Caco-2 (cell line): ENCODE measurements at regions not wholly inside any gene's neighbourhood (a gene's known extent, or its start where the extent isn't known, plus 50 kb on each side); places are given as distances from the start of the nearest gene placed in this dataset.

Source experiments
- BruUV-seq: library from RNA; stranded (reverse); fragments of 400-500 nt; replicated peaks from 2 replicates; lab custom pipeline; 2021; lab: Mats Ljungman, UMichigan
- CTCF ChIA-PET: fragments of 300-600 bp; sonication (Branson Sonifier 250); formaldehyde crosslinking; loops from one replicate; lab custom pipeline; 2022; ENCODE audit warnings: antibody characterized with exemption; lab: Charles Lee
- POLR2A ChIA-PET: fragments of 300-600 bp; sonication (Branson Sonifier 250); formaldehyde crosslinking; loops from one replicate; lab custom pipeline; 2022; ENCODE audit warnings: antibody characterized with exemption; lab: Charles Lee
- DNase-seq, 2 experiments: peaks; one replicate each; pipeline versions ENCODE4 v3.0.0 to v3.0.0-alpha.2; 2020 to 2022
- H3K27me3 ChIP-seq: replicated peaks from 2 replicates; pipeline ENCODE4 v1.6.0; 2011; ENCODE audit warnings: low read length; ENCODE audit not compliant: control insufficient read depth, insufficient read depth
- H3K36me3 ChIP-seq: 2 replicates; pipeline ENCODE4 v1.5.1; 2011; ENCODE audit warnings: low read length; ENCODE audit not compliant: control insufficient read depth, insufficient read depth
- H3K4me1 ChIP-seq: fragments of 250-450 bp; sonication (Bioruptor Pico); 2 replicates; pipeline ENCODE4 v1.5.1; 2020; ENCODE audit warnings: mild to moderate bottlenecking
- H3K4me3 ChIP-seq: 2 replicates; pipeline ENCODE4 v1.5.1; 2011; ENCODE audit warnings: low read depth, mild to moderate bottlenecking, control low read depth, low read length
- H3K9me3 ChIP-seq: fragments of 250-450 bp; sonication (Bioruptor Pico); 2 replicates; pipeline ENCODE4 v1.5.1; 2020; ENCODE audit warnings: mild to moderate bottlenecking, moderate library complexity
- H3K27ac Mint-ChIP-seq: one replicate; pipeline ENCODE4 v1.8.0; 2022; ENCODE audit warnings: mixed read lengths; ENCODE audit not compliant: unreplicated experiment
- H3K27me3 Mint-ChIP-seq: one replicate; pipeline ENCODE4 v1.8.0; 2022; ENCODE audit warnings: mixed read lengths; ENCODE audit not compliant: insufficient read depth, unreplicated experiment
- H3K36me3 Mint-ChIP-seq: one replicate; pipeline ENCODE4 v1.8.0; 2022; ENCODE audit warnings: mild to moderate bottlenecking, mixed read lengths; ENCODE audit not compliant: insufficient read depth, unreplicated experiment
- H3K4me1 Mint-ChIP-seq: one replicate; pipeline ENCODE4 v1.8.0; 2022; ENCODE audit warnings: low read depth, mixed read lengths; ENCODE audit not compliant: unreplicated experiment
- H3K4me3 Mint-ChIP-seq: one replicate; pipeline ENCODE4 v1.8.0; 2022; ENCODE audit warnings: mild to moderate bottlenecking, moderate library complexity, mixed read lengths; ENCODE audit not compliant: unreplicated experiment
- H3K9me3 Mint-ChIP-seq: one replicate; pipeline ENCODE4 v1.8.0; 2022; ENCODE audit warnings: mixed read lengths; ENCODE audit not compliant: unreplicated experiment
- intact Hi-C: fragments of 100-400 bp; cut with micrococcal nuclease; formaldehyde crosslinking; loops from one replicate; pipeline ENCODE4 v1.10.0; 2022; ENCODE audit not compliant: unreplicated experiment
- TF ChIP-seq, protein P1 (sequence below), 2 experiments: fragments of 200-600 bp in 1 of 2; IDR thresholded peaks; 1 replicate in 1 of 2; 2 replicates in 1 of 2; pipeline versions ENCODE4 v1.5.1 to v1.8.0; 2011 to 2022; ENCODE audit warnings: antibody characterized with exemption in 1 of 2, control low read depth in 1 of 2, inconsistent platforms in 1 of 2, low read depth in 1 of 2, low read length in 1 of 2, mild to moderate bottlenecking in 1 of 2, moderate library complexity in 1 of 2; ENCODE audit not compliant: insufficient read depth in 1 of 2, severe bottlenecking in 1 of 2, unreplicated experiment in 1 of 2

DNA sequence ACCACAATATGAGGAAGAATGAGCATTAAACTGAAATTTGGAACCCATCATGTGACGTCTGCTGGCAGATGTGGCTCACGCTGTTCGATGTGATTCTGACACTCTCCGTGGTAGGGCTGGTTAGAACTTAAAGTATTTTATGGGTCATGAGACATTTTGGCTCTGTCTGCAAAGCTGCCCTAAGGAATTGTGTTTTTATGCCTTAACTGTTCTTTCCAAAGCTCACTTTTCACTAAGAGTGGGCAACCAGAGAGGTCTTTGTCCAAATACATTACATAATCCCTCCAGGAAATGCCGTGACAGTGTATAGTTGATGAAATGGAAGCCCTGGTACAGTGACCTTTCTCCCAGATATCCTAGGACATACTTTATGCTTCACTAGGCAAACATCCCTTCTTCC lies 119.1 kb downstream of the AQP4 start:
- DNase-seq = no peak
- BruUV-seq = no TSS peak
- no peaks in the 10 kb centered on the region for H3K27me3 Mint-ChIP-seq
- TF ChIP-seq, protein P1, sequence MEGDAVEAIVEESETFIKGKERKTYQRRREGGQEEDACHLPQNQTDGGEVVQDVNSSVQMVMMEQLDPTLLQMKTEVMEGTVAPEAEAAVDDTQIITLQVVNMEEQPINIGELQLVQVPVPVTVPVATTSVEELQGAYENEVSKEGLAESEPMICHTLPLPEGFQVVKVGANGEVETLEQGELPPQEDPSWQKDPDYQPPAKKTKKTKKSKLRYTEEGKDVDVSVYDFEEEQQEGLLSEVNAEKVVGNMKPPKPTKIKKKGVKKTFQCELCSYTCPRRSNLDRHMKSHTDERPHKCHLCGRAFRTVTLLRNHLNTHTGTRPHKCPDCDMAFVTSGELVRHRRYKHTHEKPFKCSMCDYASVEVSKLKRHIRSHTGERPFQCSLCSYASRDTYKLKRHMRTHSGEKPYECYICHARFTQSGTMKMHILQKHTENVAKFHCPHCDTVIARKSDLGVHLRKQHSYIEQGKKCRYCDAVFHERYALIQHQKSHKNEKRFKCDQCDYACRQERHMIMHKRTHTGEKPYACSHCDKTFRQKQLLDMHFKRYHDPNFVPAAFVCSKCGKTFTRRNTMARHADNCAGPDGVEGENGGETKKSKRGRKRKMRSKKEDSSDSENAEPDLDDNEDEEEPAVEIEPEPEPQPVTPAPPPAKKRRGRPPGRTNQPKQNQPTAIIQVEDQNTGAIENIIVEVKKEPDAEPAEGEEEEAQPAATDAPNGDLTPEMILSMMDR (IDR thresholded peaks at IDR 0.05; ENCODE audit: insufficient read depth in 1 of 2, low read depth in 1 of 2, low read length in 1 of 2, severe bottlenecking in 1 of 2, unreplicated experiment in 1 of 2) = no peak
- no peaks in the 10 kb centered on the region for H3K9me3 Mint-ChIP-seq
- ChIA-PET POLR2A (no interaction called here), CTCF (no interaction called here)
- Histone ChIP-seq H3K9me3 (no peaks in the 10 kb centered on the region), H3K27me3 (no peaks in the 10 kb centered on the region), H3K36me3 (no peaks in the 10 kb centered on the region), H3K4me3 (no peak overlapping the region), H3K4me1 (no peaks in the 10 kb centered on the region)
- H3K4me1 Mint-ChIP-seq = no peaks in the 10 kb centered on the region
- no peak overlapping the region for H3K4me3 Mint-ChIP-seq
- intact Hi-C loops = no loop called here
- no peaks in the 10 kb centered on the region for H3K36me3 Mint-ChIP-seq
- H3K27ac Mint-ChIP-seq = no peak overlapping the region

DNA sequence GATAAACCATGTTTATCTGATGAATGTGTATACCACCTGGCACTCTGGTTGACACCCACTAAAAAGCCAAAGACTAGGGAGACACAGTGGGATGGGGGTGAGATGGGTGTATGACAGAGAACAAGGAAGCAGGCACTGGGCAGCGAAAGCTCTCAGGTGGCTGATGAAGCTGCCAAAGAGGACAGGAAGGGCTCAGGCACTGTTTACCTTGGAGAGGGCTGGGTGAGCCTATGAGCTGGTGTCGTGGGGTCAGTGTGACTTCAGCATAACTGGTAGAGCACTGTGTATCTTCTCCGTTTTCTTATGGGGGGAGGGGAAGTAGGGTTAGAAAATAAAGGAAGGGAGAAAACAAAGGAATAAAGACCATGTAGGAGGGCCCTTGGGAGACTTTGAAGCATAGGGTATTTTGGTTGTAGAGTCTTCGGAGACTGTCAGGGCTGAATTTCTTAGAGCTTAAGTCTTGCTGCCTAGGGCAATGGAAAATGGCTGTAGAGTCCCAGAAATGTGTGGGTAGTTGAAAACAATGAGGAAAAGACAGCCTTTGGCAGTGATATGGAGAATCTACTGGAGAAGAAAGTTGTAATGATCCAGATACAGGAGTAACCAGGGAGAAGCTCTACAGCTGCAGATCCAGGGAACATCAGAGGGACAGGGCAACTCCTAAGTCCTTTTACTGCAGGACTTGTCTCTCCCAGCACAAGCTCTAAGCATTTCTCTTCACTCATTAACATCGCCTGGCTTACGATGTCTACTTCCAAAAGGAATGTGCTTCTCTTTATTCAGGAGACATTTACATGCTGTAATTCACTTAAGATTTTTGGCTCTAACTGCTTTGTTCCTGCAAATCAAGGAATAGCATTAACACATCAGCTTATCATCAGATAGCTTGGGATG lies 120.0 kb downstream of the AQP4 start:
- Histone ChIP-seq H3K27me3 (no peaks in the 10 kb centered on the region), H3K4me3 (no peak overlapping the region), H3K4me1 (no peaks in the 10 kb centered on the region), H3K9me3 (no peaks in the 10 kb centered on the region), H3K36me3 (no peaks in the 10 kb centered on the region)
- Mint-ChIP-seq H3K4me1 (no peaks in the 10 kb centered on the region), H3K9me3 (no peaks in the 10 kb centered on the region), H3K36me3 (no peaks in the 10 kb centered on the region), H3K27ac (no peak overlapping the region), H3K4me3 (no peak overlapping the region), H3K27me3 (no peaks in the 10 kb centered on the region)
- no TSS peak for BruUV-seq
- intact Hi-C loops = no loop called here
- ChIA-PET CTCF (no interaction called here), POLR2A (no interaction called here)
- TF ChIP-seq, protein P1 (IDR thresholded peaks at IDR 0.05; ENCODE audit: insufficient read depth in 1 of 2, low read depth in 1 of 2, low read length in 1 of 2, severe bottlenecking in 1 of 2, unreplicated experiment in 1 of 2) = no peak
- no peak for DNase-seq

DNA sequence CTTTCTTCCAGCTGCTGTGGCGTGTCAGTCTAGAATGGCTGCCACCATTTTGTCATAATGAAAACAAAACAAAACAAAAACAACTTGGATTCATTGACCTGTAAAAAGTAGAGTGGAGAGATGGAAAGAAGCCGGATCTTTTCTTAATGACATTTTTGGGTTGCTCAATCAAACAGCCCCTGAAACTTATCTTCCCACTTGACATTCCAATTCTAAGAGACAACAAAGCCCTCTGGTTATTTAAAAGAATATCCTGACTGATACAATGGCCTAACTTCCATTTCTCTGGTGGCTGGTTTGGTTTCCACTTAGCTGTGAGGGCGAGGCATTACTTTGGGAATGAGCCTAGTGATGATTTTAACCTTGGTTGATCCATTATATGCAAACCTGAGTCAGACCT lies 123.7 kb downstream of the AQP4 start:
- Histone ChIP-seq H3K9me3 (no peaks in the 10 kb centered on the region), H3K4me1 (no peaks in the 10 kb centered on the region), H3K4me3 (no peak overlapping the region), H3K36me3 (no peaks in the 10 kb centered on the region), H3K27me3 (no peaks in the 10 kb centered on the region)
- H3K4me3 Mint-ChIP-seq = no peak overlapping the region
- TF ChIP-seq, protein P1 (IDR thresholded peaks at IDR 0.05; ENCODE audit: insufficient read depth in 1 of 2, low read depth in 1 of 2, low read length in 1 of 2, severe bottlenecking in 1 of 2, unreplicated experiment in 1 of 2) = no peak
- CTCF ChIA-PET = no interaction called here
- BruUV-seq = no TSS peak
- H3K9me3 Mint-ChIP-seq = no peaks in the 10 kb centered on the region
- no peaks in the 10 kb centered on the region for H3K4me1 Mint-ChIP-seq
- no peak for DNase-seq
- intact Hi-C loops = no loop called here
- H3K27me3 Mint-ChIP-seq = no peaks in the 10 kb centered on the region
- no peaks in the 10 kb centered on the region for H3K36me3 Mint-ChIP-seq
- no peak overlapping the region for H3K27ac Mint-ChIP-seq
- POLR2A ChIA-PET = no interaction called here
